Choroid plexus epithelial cell (primary cell): ENCODE measurements at regions not wholly inside any gene's neighbourhood (a gene's known extent, or its start where the extent isn't known, plus 50 kb on each side); places are given as distances from the start of the nearest gene placed in this dataset.

Experiments
- DNase-seq: peaks from one replicate; pipeline ENCODE4 v3.0.0-alpha.2; 2010; ENCODE audit warnings: low read depth
- H3K4me3 ChIP-seq: 2 replicates; pipeline ENCODE4 v1.5.1; 2011; ENCODE audit warnings: low read depth, mild to moderate bottlenecking, control low read depth, low read length, moderate library complexity
- TF ChIP-seq, protein P1 (sequence below): conservative IDR thresholded peaks from 2 replicates; pipeline ENCODE4 v1.5.1; 2011; ENCODE audit warnings: low read depth, mild to moderate bottlenecking, control low read depth, inconsistent platforms, low read length, moderate library complexity

DNA sequence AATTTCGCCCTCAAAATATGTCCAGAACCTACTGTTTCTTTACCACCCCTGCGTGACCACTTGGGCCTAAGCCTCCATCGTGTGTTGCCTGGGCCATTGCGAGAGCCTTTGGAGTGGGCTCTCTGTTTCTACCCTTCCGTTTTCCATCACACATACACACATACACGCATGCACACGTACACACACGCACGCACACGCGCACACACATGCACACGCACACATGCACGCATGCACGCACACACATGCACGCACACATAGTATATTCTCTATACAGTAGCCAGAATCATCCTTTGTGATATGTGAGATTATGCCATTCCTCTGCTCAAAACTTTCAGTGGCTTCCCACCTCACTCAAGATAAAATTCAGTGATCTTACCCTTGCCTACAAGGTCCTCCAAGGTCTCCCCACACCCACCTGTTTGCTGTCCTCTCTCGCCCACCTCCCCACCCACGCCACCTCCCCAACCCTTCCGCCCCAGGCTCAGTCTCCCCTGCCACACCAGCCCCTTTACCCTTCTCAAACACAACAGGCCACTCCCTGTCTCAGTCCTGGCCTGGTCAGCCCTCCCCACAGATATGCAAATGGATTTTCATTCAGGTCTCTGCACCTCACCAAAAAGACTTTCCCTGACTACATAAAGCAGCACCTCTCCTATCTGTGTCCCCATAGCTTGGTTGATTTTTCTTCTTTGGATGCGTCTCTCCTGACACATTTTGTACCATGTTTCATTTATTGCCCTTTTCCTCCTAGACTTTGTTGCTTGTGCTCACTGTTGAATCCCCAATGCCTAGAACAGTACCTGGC lies 559.6 kb downstream of the CD83 start:
- DNase-seq: no peak
- no peak overlapping the region for H3K4me3 ChIP-seq
- TF ChIP-seq, protein P1, sequence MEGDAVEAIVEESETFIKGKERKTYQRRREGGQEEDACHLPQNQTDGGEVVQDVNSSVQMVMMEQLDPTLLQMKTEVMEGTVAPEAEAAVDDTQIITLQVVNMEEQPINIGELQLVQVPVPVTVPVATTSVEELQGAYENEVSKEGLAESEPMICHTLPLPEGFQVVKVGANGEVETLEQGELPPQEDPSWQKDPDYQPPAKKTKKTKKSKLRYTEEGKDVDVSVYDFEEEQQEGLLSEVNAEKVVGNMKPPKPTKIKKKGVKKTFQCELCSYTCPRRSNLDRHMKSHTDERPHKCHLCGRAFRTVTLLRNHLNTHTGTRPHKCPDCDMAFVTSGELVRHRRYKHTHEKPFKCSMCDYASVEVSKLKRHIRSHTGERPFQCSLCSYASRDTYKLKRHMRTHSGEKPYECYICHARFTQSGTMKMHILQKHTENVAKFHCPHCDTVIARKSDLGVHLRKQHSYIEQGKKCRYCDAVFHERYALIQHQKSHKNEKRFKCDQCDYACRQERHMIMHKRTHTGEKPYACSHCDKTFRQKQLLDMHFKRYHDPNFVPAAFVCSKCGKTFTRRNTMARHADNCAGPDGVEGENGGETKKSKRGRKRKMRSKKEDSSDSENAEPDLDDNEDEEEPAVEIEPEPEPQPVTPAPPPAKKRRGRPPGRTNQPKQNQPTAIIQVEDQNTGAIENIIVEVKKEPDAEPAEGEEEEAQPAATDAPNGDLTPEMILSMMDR: no peak

DNA sequence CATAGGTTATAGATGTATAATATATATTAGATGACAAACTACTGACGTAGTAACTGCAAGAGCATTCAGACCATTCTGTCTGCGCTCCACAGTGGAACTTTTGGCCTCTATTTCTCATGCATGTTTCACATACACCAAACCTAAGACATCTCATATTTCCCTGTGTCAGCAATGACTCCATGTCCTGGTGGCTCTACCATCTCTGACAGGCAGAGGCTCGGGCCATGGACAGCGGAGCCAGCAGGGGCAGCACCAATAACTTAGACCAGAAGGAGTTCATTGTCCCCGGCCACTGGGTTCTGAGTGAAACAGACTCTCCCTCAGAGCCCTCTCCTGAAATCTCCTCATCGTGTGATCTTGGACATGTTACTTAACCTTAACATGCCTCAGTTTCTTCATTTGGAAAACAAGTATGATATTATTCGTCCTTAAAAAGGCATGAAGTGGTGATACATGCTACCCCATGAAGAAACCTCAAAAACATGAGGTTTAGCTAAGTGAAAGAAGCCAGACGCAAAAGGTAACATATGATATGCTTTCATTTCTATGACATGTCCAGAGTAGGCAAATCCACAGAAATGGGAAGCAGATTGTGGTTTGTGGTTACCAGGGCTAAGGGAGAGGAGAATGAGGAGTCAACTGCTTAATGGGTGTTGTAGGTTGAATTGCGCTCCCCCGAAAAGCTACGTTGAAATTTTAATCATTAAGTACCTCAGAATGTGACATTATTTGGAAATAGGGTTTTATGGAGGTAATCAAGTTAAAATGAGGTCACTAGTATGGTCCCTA lies 564.0 kb upstream of the JARID2 start:
- no peak for DNase-seq
- H3K4me3 ChIP-seq: no peak overlapping the region
- TF ChIP-seq, protein P1: no peak

DNA sequence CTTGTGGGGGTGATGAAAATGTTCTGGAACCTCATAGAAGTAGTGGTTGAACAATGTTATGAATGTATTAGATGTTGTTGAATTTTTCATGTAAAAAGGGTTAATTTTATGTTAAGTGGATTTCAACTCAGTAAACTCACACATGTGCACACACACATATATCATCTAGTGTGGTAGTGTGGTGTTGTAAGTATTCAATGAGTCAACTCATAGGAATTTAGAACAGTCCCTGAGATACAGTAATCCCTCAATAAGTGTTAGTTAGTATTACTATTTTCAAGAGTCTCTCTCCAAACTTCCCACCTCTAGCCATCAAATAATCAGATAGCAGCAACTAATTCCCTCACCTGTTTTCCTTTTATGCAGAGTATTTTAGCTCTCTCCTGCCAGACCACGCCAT lies 563.1 kb upstream of the JARID2 start:
- TF ChIP-seq, protein P1: no peak
- peak; percentile 77 for DNase-seq
- no peak overlapping the region for H3K4me3 ChIP-seq

DNA sequence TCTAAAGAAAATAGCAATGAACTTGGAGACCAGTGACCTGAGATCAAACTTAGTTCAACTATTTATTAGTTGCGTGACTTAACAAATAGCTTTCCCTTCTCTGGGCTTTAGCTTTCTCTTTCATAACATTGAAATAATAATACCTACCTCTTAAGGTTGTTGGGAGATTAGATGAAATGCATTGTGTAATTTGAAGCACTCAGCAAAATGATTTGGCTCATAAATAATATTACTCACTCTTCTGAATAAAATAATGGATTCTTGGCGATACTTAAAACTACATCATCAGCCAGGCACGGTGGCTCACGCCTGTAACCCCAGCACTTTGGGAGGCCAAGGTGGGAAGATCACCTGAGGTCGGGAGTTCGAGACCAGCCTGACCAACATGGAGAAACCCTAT lies 556.2 kb upstream of the JARID2 start:
- H3K4me3 ChIP-seq: no peak overlapping the region
- no peak for DNase-seq
- TF ChIP-seq, protein P1: no peak

DNA sequence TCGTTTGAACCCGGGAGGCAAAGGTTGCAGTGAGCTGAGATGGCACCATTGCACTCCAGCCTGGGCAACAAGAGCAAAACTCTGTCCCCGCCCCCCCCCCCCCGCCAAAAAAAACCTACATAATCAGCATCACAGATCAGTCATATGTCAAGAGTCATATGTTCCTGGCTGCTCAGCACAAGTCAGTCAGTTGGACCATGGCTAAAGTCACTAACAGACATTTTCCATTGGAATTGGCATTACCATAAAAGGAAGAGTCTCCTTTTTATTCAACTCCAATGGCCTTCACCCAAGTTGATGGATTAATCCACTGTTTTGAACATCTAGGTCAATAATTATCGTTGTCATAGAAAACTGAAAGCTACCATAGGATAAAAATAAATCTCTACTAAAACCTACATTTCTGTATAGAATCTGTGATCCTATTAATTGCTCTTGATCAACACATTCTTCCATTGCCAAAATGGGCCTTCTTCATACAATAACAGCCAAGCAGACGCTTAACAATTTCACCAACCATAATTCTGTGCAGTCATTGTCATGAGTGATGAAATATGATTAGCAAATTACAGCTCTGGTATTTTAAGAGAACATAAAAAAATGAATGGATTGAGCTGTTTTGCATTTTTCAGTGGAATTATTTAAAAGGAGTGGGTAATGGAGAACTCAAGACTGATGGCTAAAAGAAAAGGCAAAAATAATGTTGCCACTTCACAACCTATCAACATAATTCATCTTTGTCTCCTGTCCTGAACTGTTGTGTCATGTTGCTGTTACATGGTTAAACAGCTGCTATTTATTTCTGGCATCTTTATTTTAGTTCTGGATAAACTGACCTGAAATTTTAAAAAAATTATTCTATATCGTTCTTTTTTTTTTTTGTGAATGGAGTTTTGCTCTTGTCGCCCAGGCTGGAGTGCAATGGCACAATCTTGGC lies 555.5 kb upstream of the JARID2 start:
- TF ChIP-seq, protein P1: no peak
- no peak overlapping the region for H3K4me3 ChIP-seq
- DNase-seq: no peak

DNA sequence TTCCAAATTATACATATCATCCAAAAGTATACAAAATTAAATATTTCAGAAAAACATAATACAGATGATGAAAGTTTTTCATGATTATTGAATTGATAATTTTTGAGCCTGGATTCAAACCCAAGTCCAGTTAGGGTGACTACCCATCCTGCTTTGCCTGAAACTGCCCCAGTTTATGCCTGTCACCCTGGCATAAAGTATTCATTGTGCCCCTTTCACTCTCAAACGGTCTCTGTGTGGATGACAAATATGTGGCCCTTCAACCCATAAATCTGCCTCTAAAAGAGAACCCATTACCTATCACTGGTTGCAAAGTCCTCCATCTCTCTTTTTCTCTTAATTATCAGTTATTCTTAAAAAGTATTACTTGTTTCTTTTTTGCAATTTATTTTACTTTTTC lies 553.7 kb upstream of the JARID2 start:
- no peak overlapping the region for H3K4me3 ChIP-seq
- DNase-seq: no peak
- TF ChIP-seq, protein P1: no peak
